ENCODE measurements at regions not wholly inside any gene's neighbourhood (a gene's known extent, or its start where the extent isn't known, plus 50 kb on each side); places are given as distances from the start of the nearest gene placed in this dataset.
A peak's percentile ranks its signal among the peaks of the same experiment; 100 is the strongest.
"Not testable (repeated sequence)": the region's sequence is repeated elsewhere in the genome, so short reads cannot be mapped to it uniquely, and the experiment has no call there.

- peak in 1 of 3 donors; percentile 23 for DNase-seq (ENCODE audit: low read depth in 2 of 3, low spot score in 1 of 3)
These were observed 221.6 kb upstream of the SPANXN4 start for GRCh38 chrX:142804085-142804484.

GRCh38 chrX:142819461-142819860 lies 206.3 kb upstream of the SPANXN4 start:
- no peak for DNase-seq (ENCODE audit: low read depth in 2 of 3, low spot score in 1 of 3)

GRCh38 chrX:142828129-142828528 lies 197.6 kb upstream of the SPANXN4 start:
- DNase-seq (ENCODE audit: low read depth in 2 of 3, low spot score in 1 of 3), result no peak

- DNase-seq (ENCODE audit: low read depth in 2 of 3, low spot score in 1 of 3), result no peak
These were observed 193.7 kb upstream of the SPANXN4 start for GRCh38 chrX:142831961-142832530.

- no peak for DNase-seq (ENCODE audit: low read depth in 2 of 3, low spot score in 1 of 3)
These were observed 170.8 kb upstream of the SPANXN4 start for GRCh38 chrX:142854970-142855369.

GRCh38 chrX:142860944-142861343 lies 164.8 kb upstream of the SPANXN4 start:
- no peak for DNase-seq (ENCODE audit: low read depth in 2 of 3, low spot score in 1 of 3)

GRCh38 chrX:142861557-142861956 lies 164.2 kb upstream of the SPANXN4 start:
- DNase-seq (ENCODE audit: low read depth in 2 of 3, low spot score in 1 of 3), result no peak

- DNase-seq (ENCODE audit: low read depth in 2 of 3, low spot score in 1 of 3), result not testable (repeated sequence)
These were observed 159.5 kb upstream of the SPANXN4 start for GRCh38 chrX:142866247-142866646.

- no peak for DNase-seq (ENCODE audit: low read depth in 2 of 3, low spot score in 1 of 3)
These were observed 152.5 kb upstream of the SPANXN4 start for GRCh38 chrX:142873214-142873613.

GRCh38 chrX:142884881-142885280 lies 140.8 kb upstream of the SPANXN4 start:
- DNase-seq (ENCODE audit: low read depth in 2 of 3, low spot score in 1 of 3), result no peak

GRCh38 chrX:142891046-142891445 lies 134.7 kb upstream of the SPANXN4 start:
- no peak for DNase-seq (ENCODE audit: low read depth in 2 of 3, low spot score in 1 of 3)

- DNase-seq (ENCODE audit: low read depth in 2 of 3, low spot score in 1 of 3), result no peak
These were observed 127.6 kb upstream of the SPANXN4 start for GRCh38 chrX:142898164-142898563.

GRCh38 chrX:142923201-142923600 lies 102.5 kb upstream of the SPANXN4 start:
- DNase-seq (ENCODE audit: low read depth in 2 of 3, low spot score in 1 of 3), result no peak

GRCh38 chrX:142938793-142939192 lies 86.9 kb upstream of the SPANXN4 start:
- DNase-seq (ENCODE audit: low read depth in 2 of 3, low spot score in 1 of 3), result no peak

GRCh38 chrX:142972147-142972809 lies 53.5 kb upstream of the SPANXN4 start:
- DNase-seq (ENCODE audit: low read depth in 2 of 3, low spot score in 1 of 3), result not testable (repeated sequence)

Data from stimulated activated CD4-positive, alpha-beta T cell treated with anti-CD3 and anti-CD28 coated beads, Interleukin-12 subunit alpha, Interleukin-12 subunit beta, amount 100 ng/mL, for 48 hours (primary cell).